ENCODE measurements at regions not wholly inside any gene's neighbourhood (a gene's known extent, or its start where the extent isn't known, plus 50 kb on each side); places are given as distances from the start of the nearest gene placed in this dataset.

GRCh38 chr4:60721685-60722084 is 478.4 kb upstream of the ADGRL3 start (continued):
- TF ChIP-seq ZNF770 (CRISPR knock-in tag; IDR thresholded peaks at IDR 0.05) (no peak), ZNF430 (CRISPR knock-in tag; IDR thresholded peaks at IDR 0.05) (no peak), ZNF556 (CRISPR knock-in tag; IDR thresholded peaks at IDR 0.05; ENCODE audit: borderline replicate concordance) (no peak), PTBP1 (IDR thresholded peaks at IDR 0.05; ENCODE audit: low read depth, low read length, poor library complexity, severe bottlenecking) (no peak), SETDB1 (CRISPR knock-in tag; IDR thresholded peaks at IDR 0.05; ENCODE audit: borderline replicate concordance) (no peak), ZNF768 (CRISPR knock-in tag; IDR thresholded peaks at IDR 0.05) (no peak)

GRCh38 chr4:60723796-60724195 is 476.3 kb upstream of the ADGRL3 start:
- Histone ChIP-seq H3K27ac (ENCODE audit: extremely low read length, insufficient read depth, low read length) (no peak overlapping the region), H3K9ac (ENCODE audit: insufficient read depth, low read depth, low read length) (no peak overlapping the region), H3K27me3 (ENCODE audit: control insufficient read depth in 1 of 2, insufficient read depth in 2 of 2, low read length in 2 of 2) (no peaks in the 10 kb centered on the region), H3K4me3 (replicated peaks in 1 of 3; ENCODE audit: insufficient read depth in 1 of 3, low read depth in 2 of 3, low read length in 3 of 3) (no peak overlapping the region), H2AFZ (ENCODE audit: low read length) (no peak overlapping the region), H3K4me2 (ENCODE audit: low read depth, low read length) (no peak overlapping the region), H3K4me1 (ENCODE audit: insufficient read depth, low read length) (no peaks in the 10 kb centered on the region), H4K20me1 (ENCODE audit: insufficient read depth, low read length) (no peaks in the 10 kb centered on the region), H3K79me2 (ENCODE audit: insufficient read depth, low read length) (no peaks in the 10 kb centered on the region), H3K9me3 (ENCODE audit: low read length) (no peaks in the 10 kb centered on the region), H3K36me3 (replicated peaks in 1 of 2; ENCODE audit: control insufficient read depth in 1 of 2, insufficient read depth in 2 of 2, low read length in 2 of 2) (no peaks in the 10 kb centered on the region)
- WGBS (ENCODE audit: low lambda C conversion rate), result 29% methylated on average over 3 of the region's 3 CpGs
- intact Hi-C loops (cut with micrococcal nuclease; ENCODE audit: unreplicated experiment), result no loop called here
- DNase-seq (ENCODE audit: low spot score), result no peak
- no peak for ATAC-seq
- CTCF ChIA-PET (ENCODE audit: low intra/inter-chr PET ratio, low total read pairs), result no interaction called here
- POLR2A ChIA-PET, result no interaction called here
- FAIRE-seq, result no peak
- in situ Hi-C loops (cut with HindIII; ENCODE audit: extremely low pct_ligation_motif_present, low pct_unique_long_range_greater_than_20kb), result no loop called here
- no TSS peak for BruUV-seq (replicated peaks)
- TF ChIP-seq HNF1A (IDR thresholded peaks at IDR 0.05; ENCODE audit: low read depth) (no peak), HNF1A (CRISPR knock-in tag; IDR thresholded peaks at IDR 0.05; ENCODE audit: borderline replicate concordance) (no peak), ZNF724P (CRISPR knock-in tag; IDR thresholded peaks at IDR 0.05; ENCODE audit: borderline replicate concordance) (no peak), NFE2L1 (CRISPR knock-in tag; IDR thresholded peaks at IDR 0.05; ENCODE audit: borderline replicate concordance) (no peak), AHDC1 (CRISPR knock-in tag; IDR thresholded peaks at IDR 0.05; ENCODE audit: borderline replicate concordance) (no peak), KLF9 (CRISPR knock-in tag; IDR thresholded peaks at IDR 0.05; ENCODE audit: low read depth) (no peak)
